GM19452 (cell line): ENCODE measurements at regions not wholly inside any gene's neighbourhood (a gene's known extent, or its start where the extent isn't known, plus 50 kb on each side); places are given as distances from the start of the nearest gene placed in this dataset.

ENCODE experiments used
- ATAC-seq: cut with Tn5 transposase; IDR thresholded peaks from one replicate; pipeline ENCODE4 v1.9.1; 2021; ENCODE audit not compliant: unreplicated experiment

- ATAC-seq: no peak
These were observed 200.2 kb downstream of the RPLP1 start for GRCh38 chr15:69652751-69653305.

GRCh38 chr15:69653306-69653705, 200.7 kb downstream of the RPLP1 start:
- no peak for ATAC-seq

GRCh38 chr15:69653846-69654245, 201.2 kb downstream of the RPLP1 start:
- no peak for ATAC-seq

GRCh38 chr15:69656271-69657030, 203.8 kb downstream of the RPLP1 start:
- no peak for ATAC-seq

- no peak for ATAC-seq
These were observed 205.0 kb downstream of the RPLP1 start for GRCh38 chr15:69657626-69658025.

- no peak for ATAC-seq
These were observed 205.9 kb downstream of the RPLP1 start for GRCh38 chr15:69658411-69658945.

- no peak for ATAC-seq
These were observed 206.9 kb downstream of the RPLP1 start for GRCh38 chr15:69659454-69660050.

GRCh38 chr15:69660114-69660513, 207.5 kb downstream of the RPLP1 start:
- ATAC-seq: no peak

- ATAC-seq: no peak
These were observed 208.2 kb downstream of the RPLP1 start for GRCh38 chr15:69660658-69661405.

GRCh38 chr15:69661446-69661845, 208.8 kb downstream of the RPLP1 start:
- no peak for ATAC-seq

- ATAC-seq: no peak
These were observed 209.4 kb downstream of the RPLP1 start for GRCh38 chr15:69661871-69662644.

GRCh38 chr15:69662645-69663000, 210.0 kb downstream of the RPLP1 start:
- no peak for ATAC-seq

- no peak for ATAC-seq
These were observed 210.8 kb downstream of the RPLP1 start for GRCh38 chr15:69663441-69663840.

GRCh38 chr15:69663982-69664381, 211.4 kb downstream of the RPLP1 start:
- ATAC-seq: no peak

- no peak for ATAC-seq
These were observed 212.3 kb downstream of the RPLP1 start for GRCh38 chr15:69664572-69665571.

- no peak for ATAC-seq
These were observed 213.1 kb downstream of the RPLP1 start for GRCh38 chr15:69665641-69666111.

- no peak for ATAC-seq
These were observed 213.8 kb downstream of the RPLP1 start for GRCh38 chr15:69666441-69666882.

GRCh38 chr15:69666921-69667811, 214.5 kb downstream of the RPLP1 start:
- ATAC-seq: peak; percentile 28
